BLaER1 treated with 17β-estradiol and CSF1 and Interleukin-3, amounts not matched to agents 10 nM and 100 nM (cell line): ENCODE measurements at regions not wholly inside any gene's neighbourhood (a gene's known extent, or its start where the extent isn't known, plus 50 kb on each side); places are given as distances from the start of the nearest gene placed in this dataset.
A peak's percentile ranks its signal among the peaks of the same experiment; 100 is the strongest.

Source experiments
- H3K27ac ChIP-seq, 11 experiments: shearing (Covaris generic); formaldehyde crosslinking; 2 replicates each; pipeline ENCODE4 v1.8.1; 2022
- H3K27me3 ChIP-seq, 11 experiments: shearing (Covaris generic); formaldehyde crosslinking; 2 replicates each; pipeline ENCODE4 v1.8.1; 2022
- H3K36me3 ChIP-seq, 11 experiments: shearing (Covaris generic); formaldehyde crosslinking; 2 replicates each; pipeline ENCODE4 v1.8.1; 2022
- H3K4me1 ChIP-seq, 10 experiments: shearing (Covaris generic); formaldehyde crosslinking; 2 replicates each; pipeline ENCODE4 v1.8.1; 2022
- H3K4me2 ChIP-seq, 11 experiments: shearing (Covaris generic); formaldehyde crosslinking; 2 replicates each; pipeline ENCODE4 v1.8.1; 2022
- H3K4me3 ChIP-seq, 10 experiments: shearing (Covaris generic); formaldehyde crosslinking; 2 replicates each; pipeline ENCODE4 v1.8.1; 2022
- H3K9ac ChIP-seq, 11 experiments: shearing (Covaris generic); formaldehyde crosslinking; 2 replicates each; pipeline ENCODE4 v1.8.1; 2022
- H3K9me3 ChIP-seq, 11 experiments: shearing (Covaris generic); formaldehyde crosslinking; replicated peaks in 1 of 11; 2 replicates each; pipeline ENCODE4 v1.8.1; 2022
- H4K20me1 ChIP-seq, 11 experiments: shearing (Covaris generic); formaldehyde crosslinking; 2 replicates each; pipeline ENCODE4 v1.8.1; 2022
- Cebpa-rat ChIP-seq, 11 experiments: shearing (Covaris generic); IDR thresholded peaks; 2 replicates each; pipeline ENCODE4 v1.8.1; 2022

DNA sequence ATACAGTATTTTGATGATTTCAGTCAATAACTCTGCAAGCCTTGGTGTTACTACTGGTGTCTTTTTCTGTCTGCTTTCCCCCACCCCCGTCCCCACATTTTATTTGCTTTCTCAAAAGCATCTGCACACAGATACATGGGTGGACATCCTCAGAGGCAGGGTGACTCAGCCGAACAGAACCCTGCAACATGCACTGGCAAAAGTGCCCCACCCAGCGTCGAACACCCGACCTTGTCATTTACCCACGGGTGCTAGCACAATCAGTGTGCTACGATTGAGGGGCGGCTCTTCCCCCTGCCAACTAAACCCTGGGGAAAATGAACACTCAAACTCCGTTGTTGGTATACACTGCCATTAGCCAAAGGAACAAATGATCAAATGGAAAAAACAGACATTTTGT lies 115.9 kb upstream of the NAA20 start:
- peaks cover 0 to 28% (median 10%) of the 10 kb centered on the region in 11 experiments; a peak in 11 of 22 replicates for H3K36me3 ChIP-seq
- H3K9me3 ChIP-seq: peaks cover 21 to 29% (median 24%) of the 10 kb centered on the region in 11 experiments
- no peaks in the 10 kb centered on the region for H4K20me1 ChIP-seq
- no peak for TF ChIP-seq Cebpa-rat (IDR thresholded peaks at IDR 0.05)
- H3K4me2 ChIP-seq: peak overlapping the region in 9 of 11 experiments; percentile 49 to 88 (median 77); a peak in 17 of 22 replicates
- no peak overlapping the region for H3K4me3 ChIP-seq
- H3K4me1 ChIP-seq: peaks cover 19 to 66% (median 54%) of the 10 kb centered on the region in 10 experiments
- no peaks in the 10 kb centered on the region for H3K27me3 ChIP-seq
- H3K27ac ChIP-seq: peak overlapping the region in 9 of 11 experiments; percentile 84 to 93 (median 89); a peak in 16 of 22 replicates
- H3K9ac ChIP-seq: 0 out of 22 replicates have a peak overlapping the region, but pooled peaks of 4 of the 11 experiments have one; percentile 3 to 27 (median 16)

DNA sequence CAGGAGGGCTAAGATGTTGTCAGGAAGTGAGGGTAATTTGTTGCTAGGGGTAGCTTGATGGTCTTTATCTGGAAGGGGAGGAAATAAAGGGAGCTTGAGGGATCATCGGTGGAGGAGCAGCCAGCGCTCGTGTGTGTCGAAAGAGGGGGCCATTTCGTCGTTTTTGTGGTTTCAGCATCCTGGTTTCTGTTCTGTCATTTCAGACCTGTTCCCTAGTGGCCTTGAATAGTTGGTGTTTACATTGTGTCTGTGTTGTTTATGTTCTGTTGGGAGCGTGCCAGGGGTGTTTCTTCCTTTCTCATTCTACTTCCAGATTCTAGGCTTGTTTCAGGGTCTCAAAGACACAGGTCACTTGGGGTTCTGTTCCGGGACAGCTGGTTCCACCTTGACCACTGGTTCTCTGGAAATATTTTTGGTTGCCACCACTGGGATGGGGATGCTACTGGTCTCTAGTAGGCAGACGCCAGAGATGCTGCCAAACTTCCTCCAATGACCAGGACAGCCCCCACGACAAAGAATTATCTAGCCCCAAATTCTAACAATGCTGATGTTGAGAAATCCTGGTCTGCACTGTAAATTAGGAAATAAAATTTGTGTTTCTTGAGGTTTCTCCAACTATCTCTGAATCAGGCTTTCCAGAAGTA lies 113.9 kb upstream of the NAA20 start:
- peak in 10 of 11 experiments; percentile 6 to 88 (median 80); a peak in 16 of 22 replicates for TF ChIP-seq Cebpa-rat (IDR thresholded peaks at IDR 0.05)
- Histone ChIP-seq H3K27me3 (no peaks in the 10 kb centered on the region), H3K4me2 (peak overlapping the region; percentile 70 to 88 (median 76))

DNA sequence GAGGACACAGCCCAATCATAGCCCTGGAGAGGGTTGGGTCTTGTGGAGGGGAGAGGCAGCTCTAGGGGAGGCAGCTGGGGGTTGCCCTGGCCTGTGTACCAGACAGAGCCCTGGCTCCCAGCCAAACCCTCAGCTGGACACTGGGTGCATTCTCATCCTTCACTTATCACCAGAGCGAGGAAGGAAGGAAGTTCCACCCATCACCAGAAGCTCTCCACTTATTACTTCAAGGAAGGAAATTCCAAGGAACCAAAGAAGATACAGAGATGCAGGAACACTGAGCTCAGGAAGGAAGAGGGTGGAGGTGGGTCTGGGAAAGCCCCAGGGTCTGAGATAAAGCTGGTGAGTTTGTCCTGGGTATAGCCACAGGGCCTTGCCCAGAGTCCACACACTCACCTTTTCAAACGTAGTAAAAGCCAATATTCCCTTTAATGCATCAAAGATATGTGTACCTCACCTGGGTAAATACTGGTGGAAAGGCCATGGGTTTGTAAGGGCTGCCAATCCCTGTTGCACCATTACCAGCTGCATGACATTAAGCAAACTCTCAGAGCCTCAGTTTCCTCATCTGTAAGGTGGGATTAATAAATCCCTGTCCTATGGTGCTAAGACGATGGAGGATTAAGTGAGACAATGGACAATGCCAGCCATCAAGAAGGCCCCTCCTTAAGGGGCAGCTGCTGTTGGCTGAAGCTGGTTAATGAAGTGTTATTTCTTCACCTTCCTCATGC lies 109.7 kb upstream of the NAA20 start:
- H4K20me1 ChIP-seq: no peaks in the 10 kb centered on the region

More for the DNA sequence above, 113.9 kb upstream of the NAA20 start:
- Histone ChIP-seq H4K20me1 (no peaks in the 10 kb centered on the region), H3K9ac (peak overlapping the region; percentile 42 to 78 (median 75); a peak in 21 of 22 replicates), H3K27ac (peak overlapping the region; percentile 58 to 93 (median 88); a peak in 21 of 22 replicates), H3K4me1 (peaks cover 25 to 86% (median 72%) of the 10 kb centered on the region in 10 experiments), H3K9me3 (peaks cover 13 to 16% (median 15%) of the 10 kb centered on the region in 11 experiments), H3K4me3 (peak overlapping the region in 6 of 10 experiments; percentile 5 to 49 (median 19); a peak in 7 of 20 replicates), H3K36me3 (peaks cover 0 to 14% (median 8%) of the 10 kb centered on the region in 11 experiments; a peak in 8 of 22 replicates)

DNA sequence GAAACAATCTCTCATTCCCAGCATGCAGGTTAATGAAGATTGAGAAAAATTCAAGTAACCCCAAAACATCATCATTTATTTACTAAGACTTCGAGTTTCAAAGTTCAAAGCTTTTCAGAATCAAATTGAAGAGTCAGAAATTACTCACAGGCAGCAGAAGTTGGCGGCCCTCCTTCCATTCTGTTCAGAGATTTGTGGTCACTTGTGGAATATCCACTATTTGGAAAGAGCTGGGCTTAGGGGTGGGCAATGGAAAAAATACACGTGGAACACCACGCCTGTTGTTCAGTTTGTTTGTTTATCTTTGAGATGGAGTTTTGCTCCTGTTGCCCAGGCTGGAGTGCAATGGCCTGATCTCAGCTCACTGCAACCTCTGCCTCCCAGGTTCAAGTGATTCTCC lies 108.6 kb upstream of the NAA20 start:
- Histone ChIP-seq H4K20me1 (no peaks in the 10 kb centered on the region), H3K27ac (peak overlapping the region in 6 of 11 experiments; percentile 55 to 72 (median 70); a peak in 10 of 22 replicates), H3K27me3 (no peaks in the 10 kb centered on the region), H3K36me3 (no peaks in the 10 kb centered on the region), H3K4me3 (no peak overlapping the region), H3K4me1 (peaks cover 51 to 100% (median 88%) of the 10 kb centered on the region in 10 experiments), H3K4me2 (peak overlapping the region in 7 of 11 experiments; percentile 81 to 97 (median 92); a peak in 11 of 22 replicates), H3K9ac (no peak overlapping the region; a peak in 1 of 22 replicates), H3K9me3 (no peaks in the 10 kb centered on the region)
- TF ChIP-seq Cebpa-rat (IDR thresholded peaks at IDR 0.05): no peak

More for the DNA sequence above, 109.7 kb upstream of the NAA20 start:
- Histone ChIP-seq H3K9ac (no peak overlapping the region), H3K27me3 (no peaks in the 10 kb centered on the region), H3K36me3 (no peaks in the 10 kb centered on the region), H3K27ac (peak overlapping the region in 10 of 11 experiments; percentile 16 to 90 (median 53); a peak in 17 of 22 replicates), H3K9me3 (no peaks in the 10 kb centered on the region), H3K4me1 (peaks cover 49 to 100% (median 86%) of the 10 kb centered on the region in 10 experiments), H3K4me3 (peak overlapping the region in 1 of 10 experiments; percentile 16; a peak in 1 of 20 replicates), H3K4me2 (peak overlapping the region in 10 of 11 experiments; percentile 28 to 88 (median 71); a peak in 19 of 22 replicates)
- TF ChIP-seq Cebpa-rat (IDR thresholded peaks at IDR 0.05): no peak

DNA sequence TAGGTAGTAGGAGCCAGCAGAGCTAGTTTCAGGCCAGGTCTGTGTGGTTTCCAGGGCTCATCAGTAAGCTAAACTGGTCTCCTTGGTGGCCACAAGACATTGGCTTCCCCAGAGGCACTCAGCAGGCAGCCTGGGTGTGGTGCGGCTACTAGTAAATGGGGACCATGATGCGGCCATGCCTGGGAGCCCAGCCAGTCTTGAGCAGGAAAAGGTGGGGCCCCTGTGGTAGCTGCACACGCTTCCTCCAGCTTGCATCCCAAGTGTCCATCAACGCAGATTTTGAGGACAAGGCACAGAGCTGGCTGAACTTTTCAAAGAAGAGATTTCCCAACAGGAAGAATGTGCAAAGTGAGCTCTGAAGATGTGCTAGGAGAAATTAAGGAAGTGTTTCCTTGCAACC lies 107.4 kb upstream of the NAA20 start:
- TF ChIP-seq Cebpa-rat (IDR thresholded peaks at IDR 0.05): no peak
- Histone ChIP-seq H4K20me1 (no peaks in the 10 kb centered on the region), H3K36me3 (no peaks in the 10 kb centered on the region), H3K9me3 (no peaks in the 10 kb centered on the region), H3K4me2 (peak overlapping the region; percentile 37 to 97 (median 90)), H3K27ac (peak overlapping the region; percentile 1 to 72 (median 58); a peak in 19 of 22 replicates), H3K27me3 (no peaks in the 10 kb centered on the region), H3K4me3 (no peak overlapping the region), H3K9ac (peak overlapping the region in 7 of 11 experiments; percentile 2 to 50 (median 30); a peak in 9 of 22 replicates), H3K4me1 (peaks cover 58 to 100% (median 88%) of the 10 kb centered on the region in 10 experiments)

DNA sequence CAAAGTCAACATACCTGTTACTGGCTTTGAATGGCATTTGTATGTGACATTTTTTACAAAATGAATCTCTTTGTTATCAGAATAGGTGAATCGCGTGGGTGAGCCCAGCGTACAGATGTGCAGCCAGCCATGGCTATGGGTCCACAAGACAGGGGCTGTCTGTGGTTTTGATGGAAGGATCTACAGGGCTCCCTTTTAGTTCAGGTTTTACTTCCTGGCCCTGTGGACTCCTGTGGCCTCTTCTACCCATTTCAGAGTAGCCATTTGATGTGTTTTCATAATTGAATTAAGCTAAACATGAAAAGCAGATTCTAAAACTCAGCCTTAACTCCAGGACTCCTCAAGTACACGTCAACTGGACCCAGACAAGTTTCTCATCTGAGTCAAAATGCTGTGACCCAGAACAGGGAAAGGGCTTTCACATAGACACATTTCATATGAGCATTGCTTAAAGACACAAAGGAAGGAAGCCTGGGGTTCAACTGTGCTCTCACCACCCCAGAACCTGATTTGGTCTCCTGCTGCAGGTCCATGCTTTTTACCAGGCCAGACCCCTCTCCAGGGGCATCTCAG lies 105.3 kb upstream of the NAA20 start:
- Histone ChIP-seq H3K9ac (peak overlapping the region in 6 of 11 experiments; percentile 2 to 52 (median 24); a peak in 9 of 22 replicates), H4K20me1 (no peaks in the 10 kb centered on the region), H3K4me2 (peak overlapping the region; percentile 81 to 97 (median 92)), H3K27ac (peak overlapping the region; percentile 89 to 98 (median 95); a peak in 21 of 22 replicates), H3K4me1 (peaks cover 76 to 99% (median 97%) of the 10 kb centered on the region in 10 experiments), H3K9me3 (no peaks in the 10 kb centered on the region), H3K4me3 (no peak overlapping the region), H3K27me3 (no peaks in the 10 kb centered on the region), H3K36me3 (no peaks in the 10 kb centered on the region)
- TF ChIP-seq Cebpa-rat (IDR thresholded peaks at IDR 0.05): no peak

DNA sequence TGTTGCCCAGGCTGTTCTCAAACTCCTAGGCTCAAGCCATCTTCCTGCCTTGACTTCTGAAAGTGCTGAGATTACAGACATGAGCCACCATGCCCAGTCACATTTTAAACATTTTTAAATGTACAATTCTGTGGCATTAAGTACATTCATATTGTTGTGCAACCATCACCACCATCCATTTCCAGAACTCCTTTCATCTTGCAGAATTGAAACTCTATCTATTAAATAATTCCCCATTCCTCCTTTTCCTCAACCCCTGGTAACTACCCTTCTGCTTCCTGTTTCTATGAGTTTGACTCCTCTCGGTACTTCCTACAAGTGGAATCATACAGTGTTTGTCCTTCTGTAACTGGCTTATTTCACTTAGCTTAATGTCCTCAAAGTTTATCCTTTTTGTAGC lies 103.8 kb upstream of the NAA20 start:
- H3K9me3 ChIP-seq: no peaks in the 10 kb centered on the region
- peak overlapping the region; percentile 89 to 98 (median 95); a peak in 21 of 22 replicates for H3K27ac ChIP-seq
- H3K36me3 ChIP-seq: no peaks in the 10 kb centered on the region
- H3K9ac ChIP-seq: peak overlapping the region in 3 of 11 experiments; percentile 5 to 87 (median 82); a peak in 4 of 22 replicates
- peak overlapping the region; percentile 81 to 97 (median 92) for H3K4me2 ChIP-seq
- H3K4me1 ChIP-seq: peaks cover 85 to 99% (median 96%) of the 10 kb centered on the region in 10 experiments
- H4K20me1 ChIP-seq: no peaks in the 10 kb centered on the region
- peak in 5 of 11 experiments; percentile 29 to 37 (median 31); a peak in 3 of 22 replicates for TF ChIP-seq Cebpa-rat (IDR thresholded peaks at IDR 0.05)
- H3K27me3 ChIP-seq: no peaks in the 10 kb centered on the region
- no peak overlapping the region for H3K4me3 ChIP-seq

DNA sequence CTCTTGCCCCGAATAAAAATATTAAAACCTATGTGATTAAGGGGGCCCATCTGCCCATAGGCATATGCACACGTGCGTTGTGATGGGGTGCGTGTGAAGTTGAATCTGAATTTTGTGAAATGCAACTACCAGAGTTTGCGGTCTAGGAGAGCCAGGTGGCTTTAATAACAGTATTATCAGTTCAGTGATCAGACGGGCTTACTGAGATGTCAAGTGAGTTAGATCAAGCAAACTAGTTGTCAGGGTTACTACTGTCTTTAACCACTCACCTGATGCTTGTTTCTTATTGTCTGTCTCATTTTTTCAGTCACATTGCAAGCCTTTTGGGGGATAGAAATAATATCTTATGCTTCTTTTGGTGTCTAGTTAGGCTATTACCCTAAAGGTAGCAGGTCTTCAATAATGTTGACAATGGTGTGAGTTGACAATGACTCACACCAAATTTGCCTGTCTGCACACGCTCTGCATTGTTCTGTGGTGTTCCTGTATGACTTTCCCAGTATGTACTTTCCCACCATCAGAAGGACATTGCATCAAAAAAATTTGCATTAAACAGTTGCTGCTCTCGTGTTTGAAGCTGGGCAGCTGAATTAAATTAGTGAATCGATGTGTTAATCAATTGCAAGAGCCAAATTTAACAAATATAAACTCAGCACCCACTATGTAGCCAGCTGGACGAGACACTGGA lies 103.1 kb upstream of the NAA20 start:
- Histone ChIP-seq H3K27me3 (no peaks in the 10 kb centered on the region), H3K36me3 (no peaks in the 10 kb centered on the region), H3K9ac (peak overlapping the region; percentile 74 to 88 (median 85); a peak in 21 of 22 replicates), H3K4me3 (peak overlapping the region in 7 of 10 experiments; percentile 34 to 58 (median 43); a peak in 7 of 20 replicates), H3K27ac (peak overlapping the region; percentile 89 to 98 (median 95)), H4K20me1 (no peaks in the 10 kb centered on the region), H3K4me1 (peaks cover 92 to 100% (median 98%) of the 10 kb centered on the region in 10 experiments), H3K4me2 (peak overlapping the region; percentile 81 to 97 (median 92)), H3K9me3 (no peaks in the 10 kb centered on the region)
- no peak for TF ChIP-seq Cebpa-rat (IDR thresholded peaks at IDR 0.05)
